ENCODE measurements at regions not wholly inside any gene's neighbourhood (a gene's known extent, or its start where the extent isn't known, plus 50 kb on each side); places are given as distances from the start of the nearest gene placed in this dataset.

DNA sequence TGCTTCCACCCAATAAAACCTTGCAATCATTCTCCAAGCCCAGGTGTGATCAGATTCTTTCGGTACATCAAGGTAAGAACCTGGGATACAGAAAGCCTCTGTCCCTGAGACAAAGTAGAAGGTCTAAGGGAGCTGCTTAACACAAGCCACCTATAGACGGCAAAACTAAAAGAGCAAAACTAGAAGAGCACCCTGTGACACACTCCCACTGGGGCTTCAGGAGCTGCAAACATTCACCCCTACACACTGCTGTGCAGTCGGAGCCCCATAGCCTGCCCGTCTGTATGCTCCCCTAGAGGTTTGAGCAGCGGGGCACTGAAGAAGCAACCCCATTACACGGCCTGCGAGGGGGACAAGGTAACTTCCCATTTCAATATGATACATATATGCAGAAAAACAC, 179.6 kb upstream of the CDH9 start:
- no peak for TF ChIP-seq POLR2A (IDR thresholded peaks at IDR 0.05)
- TF ChIP-seq, protein P1, sequence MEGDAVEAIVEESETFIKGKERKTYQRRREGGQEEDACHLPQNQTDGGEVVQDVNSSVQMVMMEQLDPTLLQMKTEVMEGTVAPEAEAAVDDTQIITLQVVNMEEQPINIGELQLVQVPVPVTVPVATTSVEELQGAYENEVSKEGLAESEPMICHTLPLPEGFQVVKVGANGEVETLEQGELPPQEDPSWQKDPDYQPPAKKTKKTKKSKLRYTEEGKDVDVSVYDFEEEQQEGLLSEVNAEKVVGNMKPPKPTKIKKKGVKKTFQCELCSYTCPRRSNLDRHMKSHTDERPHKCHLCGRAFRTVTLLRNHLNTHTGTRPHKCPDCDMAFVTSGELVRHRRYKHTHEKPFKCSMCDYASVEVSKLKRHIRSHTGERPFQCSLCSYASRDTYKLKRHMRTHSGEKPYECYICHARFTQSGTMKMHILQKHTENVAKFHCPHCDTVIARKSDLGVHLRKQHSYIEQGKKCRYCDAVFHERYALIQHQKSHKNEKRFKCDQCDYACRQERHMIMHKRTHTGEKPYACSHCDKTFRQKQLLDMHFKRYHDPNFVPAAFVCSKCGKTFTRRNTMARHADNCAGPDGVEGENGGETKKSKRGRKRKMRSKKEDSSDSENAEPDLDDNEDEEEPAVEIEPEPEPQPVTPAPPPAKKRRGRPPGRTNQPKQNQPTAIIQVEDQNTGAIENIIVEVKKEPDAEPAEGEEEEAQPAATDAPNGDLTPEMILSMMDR (IDR thresholded peaks at IDR 0.05), result no peak
- Histone ChIP-seq H3K4me3 (no peak overlapping the region), H3K9me3 (no peaks in the 10 kb centered on the region), H3K4me1 (no peaks in the 10 kb centered on the region), H3K36me3 (no peaks in the 10 kb centered on the region), H3K27me3 (no peaks in the 10 kb centered on the region), H3K27ac (no peak overlapping the region)
- DNase-seq, result no peak

DNA sequence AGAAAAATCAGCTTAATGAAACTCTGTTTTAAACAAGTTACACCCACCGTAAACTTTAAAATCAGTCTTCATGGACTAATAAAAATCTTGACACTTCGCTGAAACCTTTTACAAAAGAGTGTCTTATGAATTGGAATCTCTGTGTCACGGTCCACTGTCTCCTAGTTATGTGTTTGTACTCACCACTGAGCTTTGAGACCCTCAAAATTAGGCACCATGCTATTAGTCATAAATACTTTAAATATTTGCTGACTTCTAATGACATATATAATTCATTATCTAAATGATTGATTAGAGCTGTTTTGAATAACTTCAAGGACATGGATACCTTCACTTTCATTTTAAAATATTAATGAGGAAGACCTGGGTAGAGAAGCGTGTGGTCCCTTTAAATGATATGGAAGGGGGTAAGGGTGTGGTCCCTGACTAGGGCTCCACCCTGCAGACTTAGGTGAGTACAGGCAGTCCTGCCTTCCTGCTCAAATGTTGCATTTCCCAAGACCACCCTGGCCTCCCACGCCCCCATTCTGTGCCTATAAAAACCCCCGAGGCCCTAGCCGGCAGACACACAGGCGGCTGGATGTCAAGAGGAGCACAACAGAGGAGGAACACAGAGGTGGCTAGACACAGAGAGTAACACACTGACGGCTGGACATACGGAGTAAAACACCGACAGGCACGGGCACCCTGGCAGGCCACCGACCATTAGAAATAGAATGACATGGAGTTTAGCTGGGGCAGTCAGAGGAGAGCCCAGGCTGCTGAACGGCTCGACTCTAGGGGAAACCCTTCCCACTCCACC, 179.0 kb upstream of the CDH9 start:
- H3K27me3 ChIP-seq, result no peaks in the 10 kb centered on the region
- H3K9me3 ChIP-seq, result no peaks in the 10 kb centered on the region
- H3K36me3 ChIP-seq, result no peaks in the 10 kb centered on the region
- H3K4me3 ChIP-seq, result no peak overlapping the region
- DNase-seq, result peak in 1 of 3 donors; percentile 28
- H3K27ac ChIP-seq, result no peak overlapping the region
- H3K4me1 ChIP-seq, result no peaks in the 10 kb centered on the region
- TF ChIP-seq POLR2A (IDR thresholded peaks at IDR 0.05), result no peak
- TF ChIP-seq, protein P1 (IDR thresholded peaks at IDR 0.05), result no peak

DNA sequence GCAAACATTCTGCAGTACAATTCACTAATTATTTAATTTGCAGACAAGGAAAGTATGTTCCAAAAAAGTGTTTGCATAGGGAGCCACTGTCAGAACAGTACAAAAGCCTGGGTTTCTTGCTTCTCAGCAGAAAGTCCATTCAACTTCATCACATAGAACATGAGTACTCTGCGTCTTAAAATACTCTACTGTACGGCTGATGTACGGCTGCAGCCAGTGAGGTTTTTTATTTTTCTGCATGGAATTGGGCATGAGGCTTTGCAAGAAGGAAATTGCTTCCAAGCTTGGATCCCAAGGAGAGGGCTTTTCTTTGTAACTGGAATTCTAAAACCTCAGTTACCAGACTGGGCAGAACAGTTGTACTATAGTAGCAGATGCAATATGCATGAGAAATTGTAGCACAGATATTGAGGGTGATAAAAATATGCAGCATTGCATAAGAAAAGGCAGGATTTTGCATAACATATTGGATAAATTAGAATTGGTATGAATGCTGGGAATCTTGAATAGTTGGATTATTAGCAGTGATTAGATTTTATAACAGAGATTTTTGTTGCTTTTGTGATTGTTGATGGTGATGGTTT, 178.1 kb upstream of the CDH9 start:
- Histone ChIP-seq H3K9me3 (no peaks in the 10 kb centered on the region), H3K36me3 (no peaks in the 10 kb centered on the region), H3K4me3 (no peak overlapping the region), H3K27ac (no peak overlapping the region), H3K4me1 (no peaks in the 10 kb centered on the region), H3K27me3 (no peaks in the 10 kb centered on the region)
- no peak for DNase-seq
- no peak for TF ChIP-seq POLR2A (IDR thresholded peaks at IDR 0.05)
- TF ChIP-seq, protein P1 (IDR thresholded peaks at IDR 0.05), result no peak

DNA sequence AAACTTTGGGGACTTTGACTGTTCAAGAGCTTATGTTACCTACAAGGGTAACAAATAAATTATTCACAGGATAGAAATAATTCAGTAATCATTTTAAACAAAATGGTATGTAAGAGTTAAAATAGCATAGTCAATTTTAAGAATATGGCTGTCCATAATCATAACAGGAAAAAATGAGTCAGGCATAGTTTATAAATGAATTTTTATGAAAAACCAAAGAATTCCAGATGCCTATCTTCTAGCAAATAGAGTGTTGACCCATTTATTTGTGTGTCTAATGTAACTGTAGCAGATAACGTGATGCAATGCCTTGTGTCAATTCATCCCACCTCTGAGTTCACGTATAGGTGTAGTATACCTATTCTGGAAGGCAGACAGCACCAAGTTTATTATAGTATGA, 169.7 kb upstream of the CDH9 start:
- Histone ChIP-seq H3K4me1 (no peaks in the 10 kb centered on the region), H3K9me3 (peaks cover 0 to 6% (median 0%) of the 10 kb centered on the region in 4 donors), H3K36me3 (no peaks in the 10 kb centered on the region), H3K27ac (no peak overlapping the region), H3K27me3 (no peaks in the 10 kb centered on the region), H3K4me3 (no peak overlapping the region)
- no peak for DNase-seq
- TF ChIP-seq, protein P1 (IDR thresholded peaks at IDR 0.05), result no peak
- TF ChIP-seq POLR2A (IDR thresholded peaks at IDR 0.05), result no peak

DNA sequence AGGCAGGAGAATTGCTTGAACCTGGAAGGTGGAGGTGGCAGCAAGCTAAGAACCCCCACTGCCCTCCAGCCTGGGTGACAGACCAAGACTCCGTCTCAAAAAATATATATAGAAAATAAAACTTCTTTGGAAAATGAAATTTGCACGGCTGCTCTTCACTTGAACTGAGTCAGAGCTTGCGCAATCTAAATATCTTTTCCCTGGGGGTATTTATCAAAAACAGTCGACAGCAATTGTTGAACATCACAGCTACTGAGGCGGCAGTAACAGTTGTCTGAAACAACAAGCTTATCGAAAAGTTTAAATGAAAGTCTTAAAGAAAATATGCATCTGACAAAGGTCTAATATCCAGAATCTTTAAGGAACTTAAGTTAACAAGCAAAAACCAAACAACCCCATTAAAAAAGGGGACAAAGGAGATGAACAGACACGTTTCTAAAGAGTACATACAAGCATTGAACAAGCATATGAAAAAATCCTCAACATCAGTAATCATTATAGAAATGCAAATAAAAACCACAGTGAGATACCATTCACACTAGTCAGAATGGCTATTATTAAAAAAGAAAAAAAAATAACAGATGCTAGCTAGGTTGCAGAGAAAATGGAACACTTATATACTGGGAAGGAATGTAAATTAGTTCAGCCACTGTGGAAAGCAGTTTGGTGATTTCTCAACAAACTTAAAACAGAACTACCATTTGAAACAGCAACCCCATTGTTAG, 153.6 kb upstream of the CDH9 start:
- H3K36me3 ChIP-seq, result no peaks in the 10 kb centered on the region
- no peak overlapping the region for H3K4me3 ChIP-seq
- TF ChIP-seq POLR2A (IDR thresholded peaks at IDR 0.05), result no peak
- TF ChIP-seq, protein P1 (IDR thresholded peaks at IDR 0.05), result no peak
- DNase-seq, result no peak
- H3K4me1 ChIP-seq, result no peaks in the 10 kb centered on the region
- H3K9me3 ChIP-seq, result no peaks in the 10 kb centered on the region
- H3K27me3 ChIP-seq, result no peaks in the 10 kb centered on the region
- H3K27ac ChIP-seq, result no peak overlapping the region

Data from Peyer's patch (tissue), 4 donors.